Left ventricle myocardium inferior (tissue), 1 donor: ENCODE measurements at regions not wholly inside any gene's neighbourhood (a gene's known extent, or its start where the extent isn't known, plus 50 kb on each side); places are given as distances from the start of the nearest gene placed in this dataset.

Source experiments
- DNase-seq: peaks from one replicate; pipeline ENCODE4 v3.0.0-alpha.2; 2020
- H3K27ac ChIP-seq: fragments of 200-600 bp; replicated peaks from 2 replicates; pipeline ENCODE4 v1.8.0; 2021
- H3K27me3 ChIP-seq: fragments of 200-600 bp; 2 replicates; pipeline ENCODE4 v1.8.0; 2021; ENCODE audit warnings: low read depth
- H3K36me3 ChIP-seq: fragments of 200-600 bp; 2 replicates; pipeline ENCODE4 v1.8.0; 2021
- H3K4me1 ChIP-seq: fragments of 200-600 bp; 2 replicates; pipeline ENCODE4 v1.8.0; 2021
- H3K4me3 ChIP-seq: fragments of 200-600 bp; 2 replicates; pipeline ENCODE4 v1.8.0; 2021; ENCODE audit warnings: mild to moderate bottlenecking, moderate library complexity
- H3K9me3 ChIP-seq: fragments of 200-600 bp; replicated peaks from 2 replicates; pipeline ENCODE4 v1.8.0; 2021
- intact Hi-C: fragments of 100-400 bp; cut with micrococcal nuclease; formaldehyde crosslinking; loops from one replicate; pipeline ENCODE4 v1.11.0; 2022
- TF ChIP-seq, protein P1 (sequence below): fragments of 200-600 bp; IDR thresholded peaks from 2 replicates; pipeline ENCODE4 v1.8.0; 2021; ENCODE audit warnings: antibody characterized with exemption, mild to moderate bottlenecking, borderline replicate concordance
- donor health status: DM: no; HTN: yes; CAD: no; lungs with severe emphysema.

GRCh38 chr6:86476311-86476710 is 461.0 kb upstream of the HTR1E start:
- intact Hi-C loops = no loop called here
- Histone ChIP-seq H3K4me1 (no peaks in the 10 kb centered on the region), H3K27me3 (no peaks in the 10 kb centered on the region), H3K4me3 (no peak overlapping the region), H3K27ac (no peak overlapping the region), H3K36me3 (no peaks in the 10 kb centered on the region), H3K9me3 (no peaks in the 10 kb centered on the region)
- no peak for DNase-seq
- TF ChIP-seq, protein P1, sequence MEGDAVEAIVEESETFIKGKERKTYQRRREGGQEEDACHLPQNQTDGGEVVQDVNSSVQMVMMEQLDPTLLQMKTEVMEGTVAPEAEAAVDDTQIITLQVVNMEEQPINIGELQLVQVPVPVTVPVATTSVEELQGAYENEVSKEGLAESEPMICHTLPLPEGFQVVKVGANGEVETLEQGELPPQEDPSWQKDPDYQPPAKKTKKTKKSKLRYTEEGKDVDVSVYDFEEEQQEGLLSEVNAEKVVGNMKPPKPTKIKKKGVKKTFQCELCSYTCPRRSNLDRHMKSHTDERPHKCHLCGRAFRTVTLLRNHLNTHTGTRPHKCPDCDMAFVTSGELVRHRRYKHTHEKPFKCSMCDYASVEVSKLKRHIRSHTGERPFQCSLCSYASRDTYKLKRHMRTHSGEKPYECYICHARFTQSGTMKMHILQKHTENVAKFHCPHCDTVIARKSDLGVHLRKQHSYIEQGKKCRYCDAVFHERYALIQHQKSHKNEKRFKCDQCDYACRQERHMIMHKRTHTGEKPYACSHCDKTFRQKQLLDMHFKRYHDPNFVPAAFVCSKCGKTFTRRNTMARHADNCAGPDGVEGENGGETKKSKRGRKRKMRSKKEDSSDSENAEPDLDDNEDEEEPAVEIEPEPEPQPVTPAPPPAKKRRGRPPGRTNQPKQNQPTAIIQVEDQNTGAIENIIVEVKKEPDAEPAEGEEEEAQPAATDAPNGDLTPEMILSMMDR = no peak

- Histone ChIP-seq H3K4me3 (no peak overlapping the region), H3K27me3 (no peaks in the 10 kb centered on the region), H3K36me3 (no peaks in the 10 kb centered on the region), H3K9me3 (no peaks in the 10 kb centered on the region), H3K4me1 (no peaks in the 10 kb centered on the region), H3K27ac (no peak overlapping the region)
- intact Hi-C loops = no loop called here
- no peak for DNase-seq
- TF ChIP-seq, protein P1 = no peak
Measured at GRCh38 chr6:86474081-86474480, 463.2 kb upstream of the HTR1E start.

DNA sequence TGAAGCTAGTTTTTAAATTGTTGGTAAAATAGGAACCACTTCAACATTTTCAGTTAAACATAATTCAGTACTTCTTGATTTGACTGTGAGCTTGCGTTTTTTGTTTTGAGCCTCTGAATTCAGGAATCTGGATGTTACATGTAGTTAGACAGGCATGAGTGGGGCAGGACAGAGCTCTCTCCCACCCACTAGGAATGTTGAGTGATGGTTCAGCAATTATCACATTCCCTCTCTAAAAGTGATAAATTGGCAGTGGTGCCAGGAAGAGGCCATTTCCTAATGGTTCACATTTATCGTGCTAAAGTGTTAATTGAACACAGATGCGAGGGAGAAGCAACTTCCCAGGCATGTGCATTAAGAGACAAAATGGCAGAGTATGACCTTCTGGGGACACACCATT is 465.5 kb upstream of the HTR1E start:
- Histone ChIP-seq H3K9me3 (no peaks in the 10 kb centered on the region), H3K27ac (no peak overlapping the region), H3K27me3 (no peaks in the 10 kb centered on the region), H3K4me1 (no peaks in the 10 kb centered on the region), H3K4me3 (no peak overlapping the region), H3K36me3 (no peaks in the 10 kb centered on the region)
- intact Hi-C loops = no loop called here
- no peak for DNase-seq
- TF ChIP-seq, protein P1 = no peak

- Histone ChIP-seq H3K36me3 (no peaks in the 10 kb centered on the region), H3K27ac (no peak overlapping the region), H3K27me3 (no peaks in the 10 kb centered on the region), H3K9me3 (peaks cover 9% of the 10 kb centered on the region), H3K4me1 (no peaks in the 10 kb centered on the region), H3K4me3 (no peak overlapping the region)
- TF ChIP-seq, protein P1 = no peak
- intact Hi-C loops = no loop called here
- DNase-seq = no peak
Measured at GRCh38 chr6:86459978-86460377, 477.4 kb upstream of the HTR1E start.

GRCh38 chr6:86456821-86457220 is 480.5 kb upstream of the HTR1E start:
- Histone ChIP-seq H3K27me3 (no peaks in the 10 kb centered on the region), H3K36me3 (no peaks in the 10 kb centered on the region), H3K27ac (no peak overlapping the region), H3K9me3 (peaks cover 30% of the 10 kb centered on the region), H3K4me3 (no peak overlapping the region), H3K4me1 (no peaks in the 10 kb centered on the region)
- DNase-seq = no peak
- intact Hi-C loops = no loop called here
- TF ChIP-seq, protein P1 = no peak

- Histone ChIP-seq H3K9me3 (peaks cover 28% of the 10 kb centered on the region), H3K27ac (no peak overlapping the region), H3K27me3 (no peaks in the 10 kb centered on the region), H3K4me3 (no peak overlapping the region), H3K36me3 (no peaks in the 10 kb centered on the region), H3K4me1 (no peaks in the 10 kb centered on the region)
- no peak for DNase-seq
- intact Hi-C loops = no loop called here
- TF ChIP-seq, protein P1 = no peak
Measured at GRCh38 chr6:86453232-86453631, 484.1 kb upstream of the HTR1E start.
